ENCODE measurements at regions not wholly inside any gene's neighbourhood (a gene's known extent, or its start where the extent isn't known, plus 50 kb on each side); places are given as distances from the start of the nearest gene placed in this dataset.
"Not testable (repeated sequence)": the region's sequence is repeated elsewhere in the genome, so short reads cannot be mapped to it uniquely, and the experiment has no call there.

DNA sequence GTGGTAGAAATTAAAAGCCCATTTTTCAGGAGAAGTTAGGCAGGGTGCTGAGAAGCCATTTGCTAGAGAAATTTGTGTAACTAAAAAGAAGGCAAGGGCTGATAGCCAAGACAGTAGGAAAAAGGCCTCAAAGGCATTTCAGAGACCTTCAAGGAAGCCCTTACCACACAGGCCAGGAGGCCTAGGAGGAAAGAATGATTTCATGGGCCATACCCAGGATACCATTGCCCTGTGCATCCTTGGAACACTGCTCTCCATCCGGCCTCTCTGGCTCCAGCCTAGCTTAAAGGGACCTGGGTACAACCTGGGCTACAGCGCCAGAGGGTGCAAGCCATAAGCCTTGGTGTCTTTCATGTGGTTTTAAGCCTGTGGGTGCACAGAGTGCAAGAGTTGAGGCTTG, 193.6 kb upstream of the GRM7 start:
- TF ChIP-seq, protein P1, sequence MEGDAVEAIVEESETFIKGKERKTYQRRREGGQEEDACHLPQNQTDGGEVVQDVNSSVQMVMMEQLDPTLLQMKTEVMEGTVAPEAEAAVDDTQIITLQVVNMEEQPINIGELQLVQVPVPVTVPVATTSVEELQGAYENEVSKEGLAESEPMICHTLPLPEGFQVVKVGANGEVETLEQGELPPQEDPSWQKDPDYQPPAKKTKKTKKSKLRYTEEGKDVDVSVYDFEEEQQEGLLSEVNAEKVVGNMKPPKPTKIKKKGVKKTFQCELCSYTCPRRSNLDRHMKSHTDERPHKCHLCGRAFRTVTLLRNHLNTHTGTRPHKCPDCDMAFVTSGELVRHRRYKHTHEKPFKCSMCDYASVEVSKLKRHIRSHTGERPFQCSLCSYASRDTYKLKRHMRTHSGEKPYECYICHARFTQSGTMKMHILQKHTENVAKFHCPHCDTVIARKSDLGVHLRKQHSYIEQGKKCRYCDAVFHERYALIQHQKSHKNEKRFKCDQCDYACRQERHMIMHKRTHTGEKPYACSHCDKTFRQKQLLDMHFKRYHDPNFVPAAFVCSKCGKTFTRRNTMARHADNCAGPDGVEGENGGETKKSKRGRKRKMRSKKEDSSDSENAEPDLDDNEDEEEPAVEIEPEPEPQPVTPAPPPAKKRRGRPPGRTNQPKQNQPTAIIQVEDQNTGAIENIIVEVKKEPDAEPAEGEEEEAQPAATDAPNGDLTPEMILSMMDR (conservative IDR thresholded peaks at IDR 0.05; ENCODE audit: low read depth, low read length), result no peak
- no peak for DNase-seq (ENCODE audit: low read depth)
- H3K4me3 ChIP-seq (ENCODE audit: low read depth, low read length), result no peak overlapping the region

- TF ChIP-seq, protein P1 (conservative IDR thresholded peaks at IDR 0.05; ENCODE audit: low read depth, low read length), result no peak
- DNase-seq (ENCODE audit: low read depth), result no peak
Observed at GRCh38 chr3:6671363-6671762, 189.6 kb upstream of the GRM7 start.

DNA sequence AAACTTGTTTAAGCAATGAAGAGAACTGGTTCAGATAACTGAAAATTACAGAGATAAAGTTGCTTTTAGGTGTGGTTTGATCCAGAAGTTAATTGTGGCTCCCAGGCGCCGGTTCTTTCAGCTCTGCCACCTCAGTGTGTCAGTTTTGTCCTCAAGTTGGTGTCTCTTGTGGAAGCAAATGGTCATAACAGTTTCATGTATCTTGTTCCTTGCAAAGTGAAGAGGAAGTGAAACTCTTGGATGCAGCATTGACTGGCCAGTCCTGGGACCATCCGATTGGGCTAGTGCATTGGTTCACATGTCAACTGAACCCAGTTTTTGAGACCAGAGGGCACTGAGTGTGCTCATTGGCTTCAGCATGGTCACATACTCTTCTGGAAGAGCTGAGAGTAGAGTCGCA, 181.4 kb upstream of the GRM7 start:
- no peak overlapping the region for H3K4me3 ChIP-seq (ENCODE audit: low read depth, low read length)
- TF ChIP-seq, protein P1 (conservative IDR thresholded peaks at IDR 0.05; ENCODE audit: low read depth, low read length), result no peak
- no peak for DNase-seq (ENCODE audit: low read depth)

More at GRCh38 chr3:6671363-6671762, 189.6 kb upstream of the GRM7 start:
- no peak overlapping the region for H3K4me3 ChIP-seq (ENCODE audit: low read depth, low read length)

DNA sequence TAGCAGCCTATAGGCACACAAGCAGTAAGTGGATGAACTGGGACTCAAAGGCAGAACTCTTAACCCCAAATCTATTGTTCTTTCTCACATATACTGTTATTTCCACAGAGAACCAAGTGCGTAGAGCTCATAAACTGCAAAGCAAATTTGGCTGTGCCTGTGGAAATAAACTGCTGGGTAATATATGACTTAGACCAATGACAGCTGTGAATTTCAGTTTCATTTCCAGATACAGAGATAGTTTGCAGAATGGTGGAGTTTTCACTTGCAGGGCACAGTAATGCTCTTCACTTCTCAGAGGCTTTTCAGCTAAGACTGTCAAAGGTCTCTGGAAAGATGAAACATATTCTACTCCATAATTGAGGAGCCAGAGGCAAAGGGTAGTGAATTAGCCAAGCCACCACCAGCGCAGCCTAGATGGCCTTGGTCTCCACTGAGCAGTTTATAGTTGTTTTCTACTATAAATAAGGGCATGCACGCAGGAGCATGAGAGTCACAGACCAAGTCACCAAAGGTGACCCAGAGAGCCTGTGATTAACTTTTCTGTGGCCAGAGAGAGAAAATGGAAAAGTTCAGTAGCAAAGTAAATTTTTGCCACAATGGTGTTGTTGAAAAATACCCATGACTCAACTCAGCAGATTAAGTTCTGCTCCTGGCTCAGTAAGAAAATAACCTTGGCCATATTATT, 180.7 kb upstream of the GRM7 start:
- TF ChIP-seq, protein P1 (conservative IDR thresholded peaks at IDR 0.05; ENCODE audit: low read depth, low read length), result no peak
- no peak overlapping the region for H3K4me3 ChIP-seq (ENCODE audit: low read depth, low read length)
- no peak for DNase-seq (ENCODE audit: low read depth)

- TF ChIP-seq, protein P1 (conservative IDR thresholded peaks at IDR 0.05; ENCODE audit: low read depth, low read length), result no peak
- no peak for DNase-seq (ENCODE audit: low read depth)
- H3K4me3 ChIP-seq (ENCODE audit: low read depth, low read length), result no peak overlapping the region
Observed at GRCh38 chr3:6697285-6697684, 163.6 kb upstream of the GRM7 start.

DNA sequence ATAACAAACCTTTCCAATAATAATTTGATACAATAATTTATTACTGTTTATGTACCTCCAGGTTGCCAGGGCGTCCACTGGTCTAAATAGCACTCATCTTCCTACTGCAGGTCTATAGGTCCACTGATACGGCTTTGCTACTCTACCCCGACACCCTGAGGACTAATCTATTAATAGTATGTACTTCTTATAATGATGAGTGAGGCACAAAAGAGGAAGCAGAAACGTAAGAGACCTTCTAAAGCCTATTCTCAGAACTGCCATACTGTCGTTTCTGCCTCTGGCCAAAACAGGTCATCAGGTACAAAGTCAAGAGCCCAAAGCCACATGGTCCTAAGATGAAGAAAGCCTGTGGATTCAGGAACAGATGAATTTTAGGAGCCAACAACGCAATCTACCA, 163.2 kb upstream of the GRM7 start:
- H3K4me3 ChIP-seq (ENCODE audit: low read depth, low read length), result no peak overlapping the region
- DNase-seq (ENCODE audit: low read depth), result no peak
- TF ChIP-seq, protein P1 (conservative IDR thresholded peaks at IDR 0.05; ENCODE audit: low read depth, low read length), result no peak

DNA sequence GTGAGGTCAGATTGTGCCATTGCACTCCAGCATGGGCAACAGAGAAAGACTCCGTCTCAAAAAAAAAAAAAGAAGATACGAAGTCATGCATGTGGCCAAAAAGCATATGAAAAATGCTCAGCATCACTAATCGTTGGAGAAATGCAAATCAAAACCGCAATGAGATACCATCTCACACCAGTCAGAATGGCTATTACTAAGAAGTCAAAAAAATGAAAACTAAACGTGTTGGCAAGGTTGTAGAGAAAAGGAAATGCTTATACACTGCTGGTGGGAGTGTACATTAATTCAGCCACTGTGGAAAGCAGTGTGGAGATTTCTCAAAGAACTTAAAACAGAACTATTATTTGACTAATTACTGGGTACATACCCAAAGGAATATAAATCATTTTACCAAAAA, 156.1 kb upstream of the GRM7 start:
- not testable (repeated sequence) for DNase-seq (ENCODE audit: low read depth)

More for the DNA sequence above, 156.1 kb upstream of the GRM7 start:
- H3K4me3 ChIP-seq (ENCODE audit: low read depth, low read length), result not testable (repeated sequence)
